Brain microvascular endothelial cell (primary cell): ENCODE measurements at regions not wholly inside any gene's neighbourhood (a gene's known extent, or its start where the extent isn't known, plus 50 kb on each side); places are given as distances from the start of the nearest gene placed in this dataset.
A peak's percentile ranks its signal among the peaks of the same experiment; 100 is the strongest.

Source experiments
- DNase-seq: peaks from one replicate; pipeline ENCODE4 v3.0.0-alpha.2; 2020
- H3K27ac ChIP-seq: fragments of 250-450 bp; sonication (Bioruptor Pico); 2 replicates; pipeline ENCODE4 v1.5.1; 2020; ENCODE audit warnings: mild to moderate bottlenecking, moderate library complexity
- H3K27me3 ChIP-seq: fragments of 250-450 bp; sonication (Bioruptor Pico); replicated peaks from 2 replicates; pipeline ENCODE4 v1.5.1; 2020; ENCODE audit warnings: mild to moderate bottlenecking
- H3K36me3 ChIP-seq: fragments of 250-450 bp; sonication (Bioruptor Pico); replicated peaks from 2 replicates; pipeline ENCODE4 v1.5.1; 2020; ENCODE audit warnings: mild to moderate bottlenecking
- H3K4me3 ChIP-seq: 2 replicates; pipeline ENCODE4 v1.5.1; 2011; ENCODE audit warnings: low read depth, mild to moderate bottlenecking, control low read depth, low read length, moderate library complexity
- in situ Hi-C: cut with HindIII; loops from 2 replicates; pipeline ENCODE4 v1.10.0; 2017; ENCODE audit warnings: low sequenced_read_pairs, low pct_ligation_motif_present
- TF ChIP-seq, protein P1 (sequence below): IDR thresholded peaks from 2 replicates; pipeline ENCODE4 v1.5.1; 2011; ENCODE audit warnings: low read depth, mild to moderate bottlenecking, moderate library complexity, low read length, control low read depth, inconsistent platforms; ENCODE audit errors: missing control alignments

- no peak overlapping the region for H3K27ac ChIP-seq
- in situ Hi-C loops, result no loop called here
- TF ChIP-seq, protein P1, sequence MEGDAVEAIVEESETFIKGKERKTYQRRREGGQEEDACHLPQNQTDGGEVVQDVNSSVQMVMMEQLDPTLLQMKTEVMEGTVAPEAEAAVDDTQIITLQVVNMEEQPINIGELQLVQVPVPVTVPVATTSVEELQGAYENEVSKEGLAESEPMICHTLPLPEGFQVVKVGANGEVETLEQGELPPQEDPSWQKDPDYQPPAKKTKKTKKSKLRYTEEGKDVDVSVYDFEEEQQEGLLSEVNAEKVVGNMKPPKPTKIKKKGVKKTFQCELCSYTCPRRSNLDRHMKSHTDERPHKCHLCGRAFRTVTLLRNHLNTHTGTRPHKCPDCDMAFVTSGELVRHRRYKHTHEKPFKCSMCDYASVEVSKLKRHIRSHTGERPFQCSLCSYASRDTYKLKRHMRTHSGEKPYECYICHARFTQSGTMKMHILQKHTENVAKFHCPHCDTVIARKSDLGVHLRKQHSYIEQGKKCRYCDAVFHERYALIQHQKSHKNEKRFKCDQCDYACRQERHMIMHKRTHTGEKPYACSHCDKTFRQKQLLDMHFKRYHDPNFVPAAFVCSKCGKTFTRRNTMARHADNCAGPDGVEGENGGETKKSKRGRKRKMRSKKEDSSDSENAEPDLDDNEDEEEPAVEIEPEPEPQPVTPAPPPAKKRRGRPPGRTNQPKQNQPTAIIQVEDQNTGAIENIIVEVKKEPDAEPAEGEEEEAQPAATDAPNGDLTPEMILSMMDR, result no peak
Measured at GRCh38 chr1:184228558-184228957, 158.3 kb upstream of the C1orf21 start.

DNA sequence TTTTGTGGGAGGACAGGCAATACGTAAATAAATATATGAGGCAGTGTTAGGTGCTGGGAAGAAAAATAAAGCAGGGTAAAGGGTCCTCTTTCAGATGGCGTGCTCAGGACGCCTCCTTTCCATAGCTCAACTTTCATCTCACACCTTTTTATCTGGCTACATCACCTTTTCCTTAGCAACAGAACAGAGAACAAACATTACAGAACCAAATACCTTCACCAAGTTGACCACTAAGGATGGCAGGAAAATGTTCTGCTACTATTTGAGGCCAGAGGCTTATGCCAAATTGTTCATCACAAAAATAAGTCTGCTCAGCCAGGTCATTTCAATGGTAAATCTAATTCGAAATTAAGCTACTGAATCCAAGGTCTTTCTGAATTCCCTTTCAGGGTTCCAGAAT, 149.2 kb upstream of the C1orf21 start:
- no peak overlapping the region for H3K27ac ChIP-seq
- no peaks in the 10 kb centered on the region for H3K27me3 ChIP-seq
- TF ChIP-seq, protein P1, result no peak
- H3K36me3 ChIP-seq, result no peaks in the 10 kb centered on the region
- in situ Hi-C loops, result no loop called here
- no peak for DNase-seq
- no peak overlapping the region for H3K4me3 ChIP-seq

More at GRCh38 chr1:184228558-184228957, 158.3 kb upstream of the C1orf21 start:
- Histone ChIP-seq H3K4me3 (no peak overlapping the region), H3K27me3 (no peaks in the 10 kb centered on the region), H3K36me3 (no peaks in the 10 kb centered on the region)
- no peak for DNase-seq

- no peaks in the 10 kb centered on the region for H3K27me3 ChIP-seq
- no peaks in the 10 kb centered on the region for H3K36me3 ChIP-seq
- no peak overlapping the region for H3K4me3 ChIP-seq
- in situ Hi-C loops, result no loop called here
- DNase-seq, result no peak
- TF ChIP-seq, protein P1, result no peak
- H3K27ac ChIP-seq, result no peak overlapping the region
Measured at GRCh38 chr1:184241446-184241845, 145.4 kb upstream of the C1orf21 start.

GRCh38 chr1:184242507-184242943, 144.3 kb upstream of the C1orf21 start:
- Histone ChIP-seq H3K27me3 (no peaks in the 10 kb centered on the region), H3K4me3 (no peak overlapping the region), H3K27ac (no peak overlapping the region), H3K36me3 (no peaks in the 10 kb centered on the region)
- in situ Hi-C loops, result no loop called here
- TF ChIP-seq, protein P1, result no peak
- DNase-seq, result peak; percentile 20

GRCh38 chr1:184244962-184245361, 141.9 kb upstream of the C1orf21 start:
- in situ Hi-C loops, result no loop called here
- Histone ChIP-seq H3K36me3 (no peaks in the 10 kb centered on the region), H3K4me3 (no peak overlapping the region), H3K27me3 (no peaks in the 10 kb centered on the region), H3K27ac (no peak overlapping the region)
- TF ChIP-seq, protein P1, result no peak
- DNase-seq, result no peak

DNA sequence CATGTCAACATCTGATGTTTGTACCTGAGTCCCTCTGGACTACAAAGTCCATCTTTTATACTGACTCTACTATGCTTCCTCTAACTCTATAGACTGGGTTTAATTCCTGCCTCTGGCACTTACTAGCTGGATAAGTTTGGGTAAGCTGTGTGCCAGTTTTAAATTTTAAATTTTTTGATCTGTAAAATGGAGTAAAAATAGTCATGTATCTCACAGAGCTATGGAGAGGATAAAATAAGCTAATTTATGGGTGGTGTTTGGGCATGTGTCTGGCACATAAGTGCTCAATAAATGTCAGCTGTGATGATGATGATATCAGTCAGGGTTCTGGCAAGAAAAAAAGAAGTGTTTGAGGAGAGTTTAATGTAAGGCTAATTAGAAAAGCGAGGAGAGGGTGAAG, 139.2 kb upstream of the C1orf21 start:
- Histone ChIP-seq H3K4me3 (no peak overlapping the region), H3K36me3 (no peaks in the 10 kb centered on the region), H3K27me3 (no peaks in the 10 kb centered on the region), H3K27ac (no peak overlapping the region)
- no peak for DNase-seq
- TF ChIP-seq, protein P1, result no peak
- in situ Hi-C loops, result no loop called here
